GM23248 (cell line): ENCODE measurements at regions not wholly inside any gene's neighbourhood (a gene's known extent, or its start where the extent isn't known, plus 50 kb on each side); places are given as distances from the start of the nearest gene placed in this dataset.
A peak's percentile ranks its signal among the peaks of the same experiment; 100 is the strongest.

Source experiments
- DNase-seq: peaks from one replicate; pipeline ENCODE4 v3.0.0-alpha.2; 2015
- H2AFZ ChIP-seq: fragments of 200-600 bp; sonication (generic); 2 replicates; pipeline ENCODE4 v1.6.1; 2016; ENCODE audit warnings: antibody characterized with exemption
- H3F3A ChIP-seq: fragments of 200-600 bp; sonication (generic); 2 replicates; pipeline ENCODE4 v1.6.1; 2016; ENCODE audit warnings: mild to moderate bottlenecking, antibody characterized with exemption, mixed run types; ENCODE audit not compliant: insufficient read depth
- H3K27ac ChIP-seq: fragments of 200-600 bp; sonication (generic); 2 replicates; pipeline ENCODE4 v1.5.1; 2016; ENCODE audit warnings: mild to moderate bottlenecking
- H3K27me3 ChIP-seq: fragments of 200-600 bp; sonication (generic); replicated peaks from 2 replicates; pipeline ENCODE4 v1.6.1; 2016; ENCODE audit warnings: mild to moderate bottlenecking; ENCODE audit not compliant: insufficient read depth
- H3K36me3 ChIP-seq: fragments of 200-600 bp; sonication (generic); 2 replicates; pipeline ENCODE4 v1.6.1; 2016; ENCODE audit warnings: low read depth, mild to moderate bottlenecking
- H3K4me1 ChIP-seq: fragments of 200-600 bp; sonication (generic); 2 replicates; pipeline ENCODE4 v1.6.1; 2016; ENCODE audit warnings: mild to moderate bottlenecking; ENCODE audit not compliant: insufficient read depth
- H3K4me2 ChIP-seq: fragments of 200-600 bp; sonication (generic); one replicate; pipeline ENCODE4 v1.6.1; 2016; ENCODE audit warnings: mild to moderate bottlenecking; ENCODE audit not compliant: unreplicated experiment
- H3K4me3 ChIP-seq: fragments of 200-600 bp; sonication (generic); 2 replicates; pipeline ENCODE4 v1.5.1; 2016; ENCODE audit warnings: mild to moderate bottlenecking
- H3K79me2 ChIP-seq: fragments of 200-600 bp; sonication (generic); 2 replicates; pipeline ENCODE4 v1.6.1; 2016; ENCODE audit warnings: mild to moderate bottlenecking; ENCODE audit not compliant: insufficient read depth
- H3K9ac ChIP-seq: fragments of 200-600 bp; sonication (generic); 2 replicates; pipeline ENCODE4 v1.6.1; 2016; ENCODE audit warnings: mild to moderate bottlenecking
- H3K9me2 ChIP-seq: fragments of 200-600 bp; sonication (generic); 2 replicates; pipeline ENCODE4 v1.6.1; 2016; ENCODE audit warnings: mixed run types, mild to moderate bottlenecking, moderate library complexity; ENCODE audit not compliant: insufficient read depth
- H3K9me3 ChIP-seq: fragments of 200-600 bp; sonication (generic); one replicate; pipeline ENCODE4 v1.6.1; 2017; ENCODE audit warnings: low read depth
- H4K20me1 ChIP-seq: fragments of 200-600 bp; sonication (generic); 2 replicates; pipeline ENCODE4 v1.6.0; 2016; ENCODE audit not compliant: insufficient read depth
- EZH2 ChIP-seq: fragments of 200-600 bp; sonication (generic); IDR thresholded peaks from 2 replicates; pipeline ENCODE4 v1.6.1; 2018; ENCODE audit warnings: antibody characterized with exemption, mild to moderate bottlenecking; ENCODE audit not compliant: insufficient read depth, poor library complexity, severe bottlenecking
- EZH2phosphoT487 ChIP-seq: fragments of 200-600 bp; sonication (generic); IDR thresholded peaks from 2 replicates; pipeline ENCODE4 v1.6.1; 2018; ENCODE audit warnings: antibody characterized with exemption, moderate library complexity, mild to moderate bottlenecking, low read depth; ENCODE audit not compliant: insufficient read depth
- WGBS, 2 experiments: methylation state at CpG; one replicate each; pipeline ENCODE4 v1.1.6; 2015 to 2017; ENCODE audit warnings: low lambda C conversion rate in 2 of 2, low coverage in 1 of 2; ENCODE audit errors: missing lambda C conversion rate in 2 of 2; 5-methylcytosine and 5-hydroxymethylcytosine counted together
- in situ Hi-C: fragments of 300-500 bp; cut with MboI; formaldehyde crosslinking; loops from 2 replicates; pipeline ENCODE4 v1.15.0; 2020

- no peaks in the 10 kb centered on the region for H4K20me1 ChIP-seq
- H3K27ac ChIP-seq, result no peak overlapping the region
- H3K27me3 ChIP-seq, result no peaks in the 10 kb centered on the region
- peak; percentile 28 for DNase-seq
- no peak overlapping the region for H3K4me3 ChIP-seq
- no peaks in the 10 kb centered on the region for H3F3A ChIP-seq
- H3K4me1 ChIP-seq, result no peaks in the 10 kb centered on the region
- H2AFZ ChIP-seq, result no peak overlapping the region
- in situ Hi-C loops, result no loop called here
- H3K9ac ChIP-seq, result no peak overlapping the region
- WGBS, 2 experiments, result 75 to 84% methylated on average over 3 of the region's 3 CpGs
- H3K79me2 ChIP-seq, result no peaks in the 10 kb centered on the region
- TF ChIP-seq EZH2 (no peak), EZH2phosphoT487 (no peak)
- H3K9me2 ChIP-seq, result no peaks in the 10 kb centered on the region
- H3K4me2 ChIP-seq, result no peak overlapping the region
- no peaks in the 10 kb centered on the region for H3K9me3 ChIP-seq
- H3K36me3 ChIP-seq, result no peaks in the 10 kb centered on the region
These were observed 364.4 kb downstream of the GADD45G start for GRCh38 chr9:89969156-89969675.

- WGBS, 2 experiments, result 79 to 84% methylated on average over 11 of the region's 11 CpGs
- H4K20me1 ChIP-seq, result no peaks in the 10 kb centered on the region
These were observed 365.2 kb downstream of the GADD45G start for GRCh38 chr9:89969881-89970639.

GRCh38 chr9:89970701-89971100 lies 365.9 kb downstream of the GADD45G start:
- no peak overlapping the region for H3K4me3 ChIP-seq
- H3K9ac ChIP-seq, result no peak overlapping the region
- no peaks in the 10 kb centered on the region for H3K9me3 ChIP-seq
- no peaks in the 10 kb centered on the region for H3K79me2 ChIP-seq
- H3F3A ChIP-seq, result no peaks in the 10 kb centered on the region
- H3K27ac ChIP-seq, result no peak overlapping the region
- no peaks in the 10 kb centered on the region for H3K4me1 ChIP-seq
- no peaks in the 10 kb centered on the region for H3K9me2 ChIP-seq
- H4K20me1 ChIP-seq, result no peaks in the 10 kb centered on the region
- no peak for TF ChIP-seq EZH2phosphoT487
- TF ChIP-seq EZH2, result no peak
- no peaks in the 10 kb centered on the region for H3K27me3 ChIP-seq
- WGBS, 2 experiments, result 89 to 90% methylated on average over 15 of the region's 15 CpGs
- in situ Hi-C loops, result no loop called here
- no peaks in the 10 kb centered on the region for H3K36me3 ChIP-seq
- H3K4me2 ChIP-seq, result no peak overlapping the region
- DNase-seq, result no peak
- no peak overlapping the region for H2AFZ ChIP-seq

More at GRCh38 chr9:89969881-89970639, 365.2 kb downstream of the GADD45G start:
- TF ChIP-seq EZH2, result no peak
- no peak for TF ChIP-seq EZH2phosphoT487
- Histone ChIP-seq H3K27me3 (no peaks in the 10 kb centered on the region), H3K4me2 (no peak overlapping the region), H3K9ac (no peak overlapping the region), H3K27ac (no peak overlapping the region), H3K4me3 (no peak overlapping the region), H3F3A (no peaks in the 10 kb centered on the region), H3K36me3 (no peaks in the 10 kb centered on the region), H3K9me2 (no peaks in the 10 kb centered on the region), H3K9me3 (no peaks in the 10 kb centered on the region), H3K4me1 (no peaks in the 10 kb centered on the region), H3K79me2 (no peaks in the 10 kb centered on the region), H2AFZ (no peak overlapping the region)
- in situ Hi-C loops, result no loop called here
- peak; percentile 16 for DNase-seq

GRCh38 chr9:89972535-89972934 lies 367.7 kb downstream of the GADD45G start:
- H3K79me2 ChIP-seq, result no peaks in the 10 kb centered on the region
- WGBS, 2 experiments, result 66 to 68% methylated on average over 5 of the region's 5 CpGs
- H4K20me1 ChIP-seq, result no peaks in the 10 kb centered on the region
- no peaks in the 10 kb centered on the region for H3K36me3 ChIP-seq
- H3K9me3 ChIP-seq, result no peaks in the 10 kb centered on the region
- H3K9ac ChIP-seq, result no peak overlapping the region
- no peaks in the 10 kb centered on the region for H3K4me1 ChIP-seq
- TF ChIP-seq EZH2 (no peak), EZH2phosphoT487 (no peak)
- no peak overlapping the region for H2AFZ ChIP-seq
- DNase-seq, result no peak
- H3K27ac ChIP-seq, result no peak overlapping the region
- no peak overlapping the region for H3K4me3 ChIP-seq
- H3F3A ChIP-seq, result no peaks in the 10 kb centered on the region
- no peak overlapping the region for H3K4me2 ChIP-seq
- no peaks in the 10 kb centered on the region for H3K9me2 ChIP-seq
- in situ Hi-C loops, result no loop called here
- H3K27me3 ChIP-seq, result no peaks in the 10 kb centered on the region
